GM19035 (cell line): ENCODE measurements at regions not wholly inside any gene's neighbourhood (a gene's known extent, or its start where the extent isn't known, plus 50 kb on each side); places are given as distances from the start of the nearest gene placed in this dataset.
"Not testable (repeated sequence)": the region's sequence is repeated elsewhere in the genome, so short reads cannot be mapped to it uniquely, and the experiment has no call there.

ENCODE experiments used
- ATAC-seq: cut with Tn5 transposase; IDR thresholded peaks from one replicate; pipeline ENCODE4 v1.9.1; 2021; ENCODE audit not compliant: unreplicated experiment

GRCh38 chr2:234802845-234803171, 149.0 kb upstream of the SH3BP4 start:
- ATAC-seq: no peak

GRCh38 chr2:234802071-234802844, 149.6 kb upstream of the SH3BP4 start:
- ATAC-seq: no peak

- no peak for ATAC-seq
Measured at GRCh38 chr2:234797566-234798250, 154.1 kb upstream of the SH3BP4 start.

GRCh38 chr2:234796045-234796591, 155.7 kb upstream of the SH3BP4 start:
- no peak for ATAC-seq

GRCh38 chr2:234795272-234795920, 156.4 kb upstream of the SH3BP4 start:
- no peak for ATAC-seq

- ATAC-seq: no peak
Measured at GRCh38 chr2:234794866-234795265, 157.0 kb upstream of the SH3BP4 start.

- no peak for ATAC-seq
Measured at GRCh38 chr2:234793212-234793785, 158.5 kb upstream of the SH3BP4 start.

GRCh38 chr2:234792621-234793022, 159.2 kb upstream of the SH3BP4 start:
- ATAC-seq: no peak

GRCh38 chr2:234792096-234792495, 159.7 kb upstream of the SH3BP4 start:
- not testable (repeated sequence) for ATAC-seq

- ATAC-seq: no peak
Measured at GRCh38 chr2:234790380-234790779, 161.4 kb upstream of the SH3BP4 start.

GRCh38 chr2:234789556-234790325, 162.1 kb upstream of the SH3BP4 start:
- ATAC-seq: no peak

GRCh38 chr2:234788841-234789240, 163.0 kb upstream of the SH3BP4 start:
- no peak for ATAC-seq

GRCh38 chr2:234788381-234788780, 163.4 kb upstream of the SH3BP4 start:
- ATAC-seq: no peak

GRCh38 chr2:234787114-234787513, 164.7 kb upstream of the SH3BP4 start:
- no peak for ATAC-seq

- no peak for ATAC-seq
Measured at GRCh38 chr2:234773764-234774409, 177.9 kb upstream of the SH3BP4 start.

- no peak for ATAC-seq
Measured at GRCh38 chr2:234773129-234773528, 178.7 kb upstream of the SH3BP4 start.

GRCh38 chr2:234772733-234773060, 179.1 kb upstream of the SH3BP4 start:
- ATAC-seq: no peak

- ATAC-seq: no peak
Measured at GRCh38 chr2:234771980-234772732, 179.7 kb upstream of the SH3BP4 start.

GRCh38 chr2:234771176-234771575, 180.6 kb upstream of the SH3BP4 start:
- no peak for ATAC-seq

- ATAC-seq: no peak
Measured at GRCh38 chr2:234770715-234771141, 181.1 kb upstream of the SH3BP4 start.
